ENCODE measurements at regions not wholly inside any gene's neighbourhood (a gene's known extent, or its start where the extent isn't known, plus 50 kb on each side); places are given as distances from the start of the nearest gene placed in this dataset.

GRCh38 chr1:30629501-30629900 lies 93.9 kb downstream of the MATN1 start:
- Histone ChIP-seq H3K27me3 (peaks cover 7% of the 10 kb centered on the region in 3 donors), H3K36me3 (no peaks in the 10 kb centered on the region), H3K9me3 (no peaks in the 10 kb centered on the region), H3K4me3 (no peak overlapping the region), H3K4me1 (no peaks in the 10 kb centered on the region), H3K27ac (no peak overlapping the region)
- intact Hi-C loops (cut with DNase I; ENCODE audit: low total_unique reads) = no loop called here
- DNase-seq (no peak), ATAC-seq (no peak)
- in situ Hi-C loops (cut with MboI; ENCODE audit: low sequenced_read_pairs in 4 of 4) = no loop called here
- TF ChIP-seq POLR2A (IDR thresholded peaks at IDR 0.05) = no peak
- TF ChIP-seq CTCF (IDR thresholded peaks at IDR 0.05 in 4 of 5, conservative IDR thresholded peaks at IDR 0.05 in 1 of 5) = no peak

GRCh38 chr1:30627994-30628393 lies 95.4 kb downstream of the MATN1 start:
- intact Hi-C loops (cut with DNase I; ENCODE audit: low total_unique reads) = no loop called here
- ATAC-seq = no peak

GRCh38 chr1:30627206-30627605 lies 96.2 kb downstream of the MATN1 start:
- DNase-seq = no peak
- H3K9me3 ChIP-seq = no peaks in the 10 kb centered on the region
- in situ Hi-C loops (cut with MboI; ENCODE audit: low sequenced_read_pairs in 4 of 4) = no loop called here

More at GRCh38 chr1:30627994-30628393, 95.4 kb downstream of the MATN1 start:
- Histone ChIP-seq H3K27me3 (peaks cover 7% of the 10 kb centered on the region in 3 donors), H3K4me1 (no peaks in the 10 kb centered on the region), H3K36me3 (no peaks in the 10 kb centered on the region), H3K9me3 (no peaks in the 10 kb centered on the region), H3K4me3 (no peak overlapping the region), H3K27ac (no peak overlapping the region)
- no peak for DNase-seq
- in situ Hi-C loops (cut with MboI; ENCODE audit: low sequenced_read_pairs in 4 of 4) = no loop called here
- no peak for TF ChIP-seq CTCF (IDR thresholded peaks at IDR 0.05 in 4 of 5, conservative IDR thresholded peaks at IDR 0.05 in 1 of 5)
- TF ChIP-seq POLR2A (IDR thresholded peaks at IDR 0.05) = no peak

GRCh38 chr1:30623431-30623830 lies 100.0 kb downstream of the MATN1 start:
- DNase-seq = no peak
- intact Hi-C loops (cut with DNase I; ENCODE audit: low total_unique reads) (no loop called here), in situ Hi-C loops (cut with MboI; ENCODE audit: low sequenced_read_pairs in 4 of 4) (no loop called here)
- no peaks in the 10 kb centered on the region for H3K36me3 ChIP-seq
- ATAC-seq = no peak
- H3K27me3 ChIP-seq = peaks cover 7% of the 10 kb centered on the region in 3 donors
- H3K9me3 ChIP-seq = no peaks in the 10 kb centered on the region
- H3K27ac ChIP-seq = no peak overlapping the region
- H3K4me3 ChIP-seq = no peak overlapping the region
- no peaks in the 10 kb centered on the region for H3K4me1 ChIP-seq
- TF ChIP-seq POLR2A (IDR thresholded peaks at IDR 0.05) = no peak
- no peak for TF ChIP-seq CTCF (IDR thresholded peaks at IDR 0.05 in 4 of 5, conservative IDR thresholded peaks at IDR 0.05 in 1 of 5)

More at GRCh38 chr1:30627206-30627605, 96.2 kb downstream of the MATN1 start:
- Histone ChIP-seq H3K4me1 (no peaks in the 10 kb centered on the region), H3K36me3 (no peaks in the 10 kb centered on the region), H3K27me3 (peaks cover 7% of the 10 kb centered on the region in 3 donors), H3K27ac (no peak overlapping the region), H3K4me3 (no peak overlapping the region)
- no peak for ATAC-seq
- intact Hi-C loops (cut with DNase I; ENCODE audit: low total_unique reads) = no loop called here
- no peak for TF ChIP-seq POLR2A (IDR thresholded peaks at IDR 0.05)
- TF ChIP-seq CTCF (IDR thresholded peaks at IDR 0.05 in 4 of 5, conservative IDR thresholded peaks at IDR 0.05 in 1 of 5) = no peak

GRCh38 chr1:30619619-30620018 lies 103.8 kb downstream of the MATN1 start:
- ATAC-seq (no peak), DNase-seq (no peak)
- H3K9me3 ChIP-seq = no peaks in the 10 kb centered on the region
- H3K4me3 ChIP-seq = no peak overlapping the region
- no peaks in the 10 kb centered on the region for H3K4me1 ChIP-seq
- in situ Hi-C loops (cut with MboI; ENCODE audit: low sequenced_read_pairs in 4 of 4) = no loop called here
- no peaks in the 10 kb centered on the region for H3K27me3 ChIP-seq
- TF ChIP-seq CTCF (IDR thresholded peaks at IDR 0.05 in 4 of 5, conservative IDR thresholded peaks at IDR 0.05 in 1 of 5) = no peak
- no peak for TF ChIP-seq POLR2A (IDR thresholded peaks at IDR 0.05)
- no peak overlapping the region for H3K27ac ChIP-seq
- H3K36me3 ChIP-seq = no peaks in the 10 kb centered on the region
- intact Hi-C loops (cut with DNase I; ENCODE audit: low total_unique reads) = no loop called here

All from gastrocnemius medialis (tissue), 4 donors.